H1 (cell line): ENCODE measurements at regions not wholly inside any gene's neighbourhood (a gene's known extent, or its start where the extent isn't known, plus 50 kb on each side); places are given as distances from the start of the nearest gene placed in this dataset.
A peak's percentile ranks its signal among the peaks of the same experiment; 100 is the strongest.

Experiments used
- CTCF ChIA-PET: fragments of 300-600 bp; sonication (Branson Sonifier 250); formaldehyde crosslinking; loops from one replicate; lab custom pipeline; 2021; ENCODE audit not compliant: partially characterized antibody; lab: Charles Lee
- POLR2A ChIA-PET: fragments of 300-600 bp; sonication (Branson Sonifier 250); formaldehyde crosslinking; loops from one replicate; lab custom pipeline; 2021; ENCODE audit warnings: inconsistent platforms; ENCODE audit not compliant: partially characterized antibody; lab: Charles Lee
- DNase-seq, 2 experiments: peaks; one replicate each; pipeline versions ENCODE4 v3.0.0 to v3.0.0-alpha.2; 2010 to 2022; ENCODE audit warnings: low spot score in 2 of 2, low read depth in 1 of 2, mixed read lengths in 1 of 2
- FAIRE-seq: peaks from 2 replicates; lab custom pipeline; 2011; peaks lifted over from hg19 to GRCh38; lab: Jason Lieb, UNC
- H2AFZ ChIP-seq: 2 replicates; pipeline ENCODE4 v1.8.1; 2012; ENCODE audit warnings: low read length, inconsistent platforms
- H2AK5ac ChIP-seq: 2 replicates; pipeline ENCODE4 v1.6.1; 2013; ENCODE audit warnings: low read depth, low read length
- H2BK120ac ChIP-seq: replicated peaks from 2 replicates; pipeline ENCODE3; 2013; ENCODE audit warnings: low read depth, low read length, inconsistent platforms
- H2BK12ac ChIP-seq: 2 replicates; pipeline ENCODE4 v1.6.1; 2013; ENCODE audit warnings: low read depth, low read length
- H2BK15ac ChIP-seq: 2 replicates; pipeline ENCODE4 v1.6.1; 2013; ENCODE audit warnings: low read length
- H2BK20ac ChIP-seq: 2 replicates; pipeline ENCODE4 v1.6.1; 2013; ENCODE audit warnings: low read length
- H2BK5ac ChIP-seq: 2 replicates; pipeline ENCODE4 v1.6.1; 2013; ENCODE audit warnings: low read depth, low read length
- H3K14ac ChIP-seq: 2 replicates; pipeline ENCODE4 v1.6.1; 2013; ENCODE audit warnings: inconsistent platforms; ENCODE audit not compliant: insufficient read length
- H3K18ac ChIP-seq: 2 replicates; pipeline ENCODE4 v1.6.1; 2013; ENCODE audit warnings: low read length; ENCODE audit errors: extremely low read depth
- H3K23ac ChIP-seq: 2 replicates; pipeline ENCODE4 v1.6.1; 2013; ENCODE audit warnings: inconsistent platforms; ENCODE audit not compliant: insufficient read length
- H3K23me2 ChIP-seq: 2 replicates; pipeline ENCODE4 v1.6.1; 2013; ENCODE audit warnings: low read depth, low read length
- H3K27ac ChIP-seq: 2 replicates; pipeline ENCODE4 v1.6.1; 2011; ENCODE audit warnings: low read depth, low read length, inconsistent platforms
- H3K27me3 ChIP-seq, 4 experiments: replicated peaks in 1 of 4; 1 replicate in 1 of 4; 2 replicates in 3 of 4; pipeline versions ENCODE4 v1.6.1 to v1.8.1; 2011 to 2013; ENCODE audit warnings: low read length in 3 of 4, mild to moderate bottlenecking in 3 of 4, inconsistent platforms in 2 of 4, mixed read lengths in 2 of 4, moderate library complexity in 1 of 4; ENCODE audit not compliant: control insufficient read depth in 3 of 4, insufficient read depth in 3 of 4; ENCODE audit errors: extremely low read depth in 1 of 4
- H3K36me3 ChIP-seq, 4 experiments: 2 replicates each; pipeline versions ENCODE4 v1.6.1 to v1.8.1; 2011 to 2013; ENCODE audit warnings: mild to moderate bottlenecking in 4 of 4, low read length in 3 of 4, moderate library complexity in 2 of 4, control low read depth in 1 of 4, inconsistent platforms in 1 of 4; ENCODE audit not compliant: insufficient read depth in 4 of 4, control insufficient read depth in 2 of 4
- H3K4ac ChIP-seq: replicated peaks from 2 replicates; pipeline ENCODE3; 2013; ENCODE audit warnings: low read length, low read depth, mixed read lengths, inconsistent platforms; ENCODE audit not compliant: insufficient read length
- H3K4me1 ChIP-seq, 4 experiments: replicated peaks in 1 of 4; 1 replicate in 1 of 4; 2 replicates in 3 of 4; pipeline versions ENCODE4 v1.6.1 to v1.8.1; 2011 to 2013; ENCODE audit warnings: low read length in 3 of 4, inconsistent platforms in 2 of 4, mixed read lengths in 1 of 4; ENCODE audit not compliant: insufficient read depth in 4 of 4, control insufficient read depth in 3 of 4
- H3K4me2 ChIP-seq, 2 experiments: 2 replicates each; pipeline versions ENCODE4 v1.6.1 to v1.8.1; 2011 to 2013; ENCODE audit warnings: low read depth in 2 of 2, low read length in 2 of 2, control low read depth in 1 of 2, inconsistent platforms in 1 of 2, mild to moderate bottlenecking in 1 of 2; ENCODE audit not compliant: insufficient read depth in 1 of 2
- H3K4me3 ChIP-seq, 4 experiments: fragments of 200-600, 300-600 bp in 1 of 4; sonication (generic), shearing (Covaris generic), sonication (Bioruptor Twin) in 1 of 4; 2 replicates each; pipeline versions ENCODE4 v1.5.1 to v1.8.1; 2011 to 2016; ENCODE audit warnings: low read length in 4 of 4, low read depth in 3 of 4, control low read depth in 2 of 4, inconsistent platforms in 2 of 4, mild to moderate bottlenecking in 2 of 4, mixed read lengths in 1 of 4, moderate library complexity in 1 of 4; ENCODE audit not compliant: insufficient read depth in 2 of 4; ENCODE audit errors: extremely low read depth in 1 of 4
- H3K56ac ChIP-seq: replicated peaks from 2 replicates; pipeline ENCODE3; 2013; ENCODE audit warnings: low read depth, mild to moderate bottlenecking, mixed read lengths, low read length, inconsistent platforms; ENCODE audit not compliant: insufficient read length
- H3K79me1 ChIP-seq: 2 replicates; pipeline ENCODE4 v1.6.1; 2013; ENCODE audit warnings: low read depth, low read length, control low read depth
- H3K79me2 ChIP-seq, 2 experiments: 2 replicates each; pipeline versions ENCODE4 v1.6.1 to v1.8.1; 2012 to 2013; ENCODE audit warnings: low read length in 2 of 2, mild to moderate bottlenecking in 2 of 2, inconsistent platforms in 1 of 2; ENCODE audit not compliant: insufficient read depth in 2 of 2, control insufficient read depth in 1 of 2
- H3K9ac ChIP-seq, 4 experiments: replicated peaks in 1 of 4; 1 replicate in 1 of 4; 2 replicates in 3 of 4; pipeline versions ENCODE4 v1.6.1 to v1.8.1; 2011 to 2013; ENCODE audit warnings: low read depth in 3 of 4, low read length in 3 of 4, control low read depth in 2 of 4, mild to moderate bottlenecking in 2 of 4, moderate library complexity in 2 of 4, inconsistent platforms in 1 of 4; ENCODE audit errors: extremely low read depth in 1 of 4
- H3K9me3 ChIP-seq, 2 experiments: 2 replicates each; pipeline versions ENCODE4 v1.6.1 to v1.8.1; 2012 to 2013; ENCODE audit warnings: mild to moderate bottlenecking in 2 of 2, moderate library complexity in 2 of 2, control low read depth in 1 of 2, inconsistent platforms in 1 of 2, low read depth in 1 of 2, low read length in 1 of 2, mixed read lengths in 1 of 2; ENCODE audit not compliant: insufficient read depth in 2 of 2
- H4K20me1 ChIP-seq, 2 experiments: replicated peaks in 1 of 2; 2 replicates each; pipeline versions ENCODE3 to v1.8.1; 2011 to 2013; ENCODE audit warnings: inconsistent platforms in 2 of 2, low read length in 2 of 2, mild to moderate bottlenecking in 1 of 2; ENCODE audit not compliant: insufficient read depth in 2 of 2, control insufficient read depth in 1 of 2
- H4K5ac ChIP-seq: 2 replicates; pipeline ENCODE4 v1.6.1; 2013; ENCODE audit warnings: low read length, low read depth, mixed read lengths, inconsistent platforms; ENCODE audit not compliant: insufficient read length
- H4K8ac ChIP-seq: 2 replicates; pipeline ENCODE4 v1.8.0; 2013; ENCODE audit warnings: mild to moderate bottlenecking, moderate library complexity, low read length, inconsistent platforms; ENCODE audit not compliant: insufficient read depth; ENCODE audit errors: extremely low read depth
- H4K91ac ChIP-seq: replicated peaks from 2 replicates; pipeline ENCODE3; 2013; ENCODE audit warnings: low read length, mixed read lengths, inconsistent platforms; ENCODE audit not compliant: insufficient read length
- CEBPB ChIP-seq: IDR thresholded peaks from 2 replicates; pipeline ENCODE4 v1.6.1; 2012; ENCODE audit warnings: low read depth, low read length
- CREB1 ChIP-seq: IDR thresholded peaks from 2 replicates; pipeline ENCODE4 v1.6.1; 2012; ENCODE audit warnings: inconsistent platforms
- CTCF ChIP-seq, 3 experiments: IDR thresholded peaks; 1 replicate in 2 of 3; 2 replicates in 1 of 3; pipeline versions ENCODE4 v1.5.1 to v1.6.1; 2011; ENCODE audit warnings: low read length in 3 of 3, mild to moderate bottlenecking in 3 of 3, inconsistent platforms in 2 of 3, low read depth in 1 of 3, moderate library complexity in 1 of 3; ENCODE audit not compliant: insufficient read depth in 1 of 3; ENCODE audit errors: control extremely low read depth in 1 of 3
- GABPA ChIP-seq: IDR thresholded peaks from 2 replicates; pipeline ENCODE4 v1.6.1; 2011; ENCODE audit warnings: mild to moderate bottlenecking, low read length, moderate library complexity, borderline replicate concordance; ENCODE audit not compliant: insufficient read depth
- HDAC2 ChIP-seq, 2 experiments: fragments of 300-600 bp in 1 of 2; sonication (generic) in 1 of 2; IDR thresholded peaks; 2 replicates each; pipeline ENCODE4 v1.6.1; 2011 to 2012; ENCODE audit warnings: low read depth in 2 of 2, low read length in 2 of 2, mild to moderate bottlenecking in 2 of 2, moderate library complexity in 2 of 2, borderline replicate concordance in 1 of 2, inconsistent platforms in 1 of 2
- POLR2A ChIP-seq, 2 experiments: IDR thresholded peaks; 1 replicate in 1 of 2; 2 replicates in 1 of 2; pipeline ENCODE4 v1.6.1; 2011; ENCODE audit warnings: low read depth in 2 of 2, low read length in 2 of 2, mild to moderate bottlenecking in 2 of 2; ENCODE audit errors: control extremely low read depth in 1 of 2
- RXRA ChIP-seq: IDR thresholded peaks from 2 replicates; pipeline ENCODE4 v1.6.1; 2011; ENCODE audit warnings: low read depth, mild to moderate bottlenecking, low read length, moderate library complexity; ENCODE audit not compliant: insufficient read depth
- SP4 ChIP-seq: IDR thresholded peaks from 2 replicates; pipeline ENCODE4 v1.6.1; 2012; ENCODE audit warnings: low read length, inconsistent platforms
- ZNF274 ChIP-seq: IDR thresholded peaks from 2 replicates; pipeline ENCODE4 v1.7.0; 2012; ENCODE audit warnings: low read length, borderline replicate concordance; ENCODE audit errors: extremely low read depth
- WGBS, 2 experiments: shearing (Covaris generic) in 1 of 2; methylation state at CpG; one replicate each; pipeline versions ENCODE4 v1.1.6 to v1.1.7; 2013 to 2015; ENCODE audit warnings: low lambda C conversion rate in 2 of 2, mixed read lengths in 2 of 2, inconsistent platforms in 1 of 2, low coverage in 1 of 2, missing lambda C conversion rate in 1 of 2; ENCODE audit not compliant: insufficient replicate concordance in 2 of 2, insufficient coverage in 1 of 2, insufficient read length in 1 of 2; ENCODE audit errors: extremely low coverage in 1 of 2, missing lambda C conversion rate in 1 of 2; 5-methylcytosine and 5-hydroxymethylcytosine counted together

- H3K18ac ChIP-seq = 0 out of 2 replicates have a peak overlapping the region, but pooled peaks have one; percentile 6
- WGBS, 2 experiments = 72% methylated on average over 4 of the region's 4 CpGs; no CpG with 5 or more reads in 1 of the 2 experiments
- H3K79me1 ChIP-seq = no peaks in the 10 kb centered on the region
- H3K27me3 ChIP-seq = no peaks in the 10 kb centered on the region
- no peak overlapping the region for H4K5ac ChIP-seq
- ChIA-PET CTCF (interaction anchor here (0.7 to 1.6 kb wide), 3 partner anchors 10 to 64 kb away, joined by 4 to 5 read pairs (median 5); no protein-coding TSS in a partner anchor), POLR2A (no interaction called here)
- no peak overlapping the region for H4K91ac ChIP-seq
- H3K79me2 ChIP-seq = no peaks in the 10 kb centered on the region
- H3K4me1 ChIP-seq = peaks cover 0 to 8% (median 3%) of the 10 kb centered on the region in 4 experiments; a peak in 3 of 7 replicates
- no peak overlapping the region for H3K14ac ChIP-seq
- FAIRE-seq = no peak
- peak overlapping the region in 1 of 4 experiments; percentile 17; a peak in 1 of 8 replicates for H3K4me3 ChIP-seq
- H2BK5ac ChIP-seq = no peak overlapping the region
- no peak overlapping the region for H2BK20ac ChIP-seq
- H3K56ac ChIP-seq = no peak overlapping the region
- H4K20me1 ChIP-seq = no peaks in the 10 kb centered on the region
- H3K9ac ChIP-seq = no peak overlapping the region
- H2BK120ac ChIP-seq = no peak overlapping the region
- no peak overlapping the region for H2AK5ac ChIP-seq
- no peaks in the 10 kb centered on the region for H3K36me3 ChIP-seq
- H2BK12ac ChIP-seq = no peak overlapping the region
- no peak for TF ChIP-seq GABPA
- no peak for TF ChIP-seq CTCF (IDR thresholded peaks at IDR 0.05; ENCODE audit: control extremely low read depth in 1 of 3, insufficient read depth in 1 of 3, low read depth in 1 of 3, low read length in 3 of 3)
- no peak for TF ChIP-seq CREB1
- TF ChIP-seq HDAC2 (IDR thresholded peaks at IDR 0.05; ENCODE audit: borderline replicate concordance in 1 of 2, low read depth in 2 of 2, low read length in 2 of 2) = no peak
- TF ChIP-seq RXRA = no peak
- TF ChIP-seq ZNF274 = no peak
- TF ChIP-seq SP4 = no peak
- no peak for TF ChIP-seq CEBPB
- no peak for TF ChIP-seq POLR2A (IDR thresholded peaks at IDR 0.05; ENCODE audit: control extremely low read depth in 1 of 2, low read depth in 2 of 2, low read length in 2 of 2)
- TF ChIP-seq, all 59 proteins: peak for 0
- no peak overlapping the region for H3K4ac ChIP-seq
- no peak overlapping the region for H3K27ac ChIP-seq
- H3K9me3 ChIP-seq = no peaks in the 10 kb centered on the region
- no peak overlapping the region for H2AFZ ChIP-seq
- H3K23ac ChIP-seq = no peak overlapping the region
- H3K4me2 ChIP-seq = peak overlapping the region; percentile 17 to 41; a peak in 2 of 4 replicates
- no peak overlapping the region for H2BK15ac ChIP-seq
- H3K23me2 ChIP-seq = no peaks in the 10 kb centered on the region
- no peak overlapping the region for H4K8ac ChIP-seq
- DNase-seq = no peak
Observed at GRCh38 chr6:50116797-50117542, 67.2 kb upstream of the DEFB112 start.
